DND-41 (cell line): ENCODE measurements at regions not wholly inside any gene's neighbourhood (a gene's known extent, or its start where the extent isn't known, plus 50 kb on each side); places are given as distances from the start of the nearest gene placed in this dataset.

Experiments
- CTCF ChIP-seq: IDR thresholded peaks from 2 replicates; pipeline ENCODE4 v1.5.1; 2012; ENCODE audit warnings: borderline replicate concordance, low read length, moderate library complexity, mild to moderate bottlenecking; ENCODE audit not compliant: poor library complexity, severe bottlenecking; ENCODE audit errors: extremely low read depth
- EZH2 ChIP-seq: IDR thresholded peaks from 3 replicates; pipeline ENCODE4 v1.6.1; 2012; ENCODE audit warnings: borderline replicate concordance, low read depth, mild to moderate bottlenecking, moderate library complexity, low read length, inconsistent platforms; ENCODE audit not compliant: severe bottlenecking

DNA sequence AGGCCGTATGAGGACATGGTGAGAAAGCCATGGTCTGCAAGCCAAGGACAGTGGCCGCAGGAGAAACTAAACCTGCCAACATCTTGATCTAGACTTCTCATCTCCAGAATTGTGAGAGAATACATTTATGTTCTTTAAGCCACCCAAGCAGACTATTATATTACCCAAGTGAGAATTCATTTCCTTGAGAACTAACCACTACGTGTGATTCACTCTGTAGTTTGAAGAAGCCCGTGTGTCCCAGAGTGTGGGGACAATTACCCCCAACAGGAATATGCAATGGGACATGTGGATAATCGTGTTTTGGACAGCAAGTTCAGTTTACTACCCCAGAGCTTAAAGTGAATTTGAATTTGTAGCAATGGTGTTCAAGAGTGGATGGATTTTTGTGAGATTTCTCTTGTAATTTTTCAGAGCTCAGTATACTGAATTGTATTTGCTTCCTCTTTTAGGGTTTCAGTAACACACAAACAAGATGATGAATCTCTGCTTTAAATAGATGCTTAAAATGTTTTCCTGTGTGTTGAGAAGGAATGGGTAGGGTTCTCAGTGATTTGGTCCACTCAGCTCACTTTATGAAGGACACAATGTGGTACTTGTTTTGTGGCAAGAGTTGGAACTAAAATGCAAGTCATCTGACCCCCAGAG is 100.0 kb upstream of the ARHGAP20 start:
- no peak for TF ChIP-seq CTCF
- TF ChIP-seq EZH2 = no peak
